NCI-H128 (cell line): ENCODE measurements at regions not wholly inside any gene's neighbourhood (a gene's known extent, or its start where the extent isn't known, plus 50 kb on each side); places are given as distances from the start of the nearest gene placed in this dataset.

Experiments used
- DNase-seq: peaks from one replicate; lab custom pipeline; 2025; ENCODE audit not compliant: unreplicated experiment; lab: John Stamatoyannopoulos, UW

- DNase-seq = no peak
Observed at GRCh38 chr3:76402926-76403325, 617.6 kb upstream of the ZNF717 start.

- no peak for DNase-seq
Observed at GRCh38 chr3:76403556-76403955, 618.2 kb upstream of the ZNF717 start.

GRCh38 chr3:76405196-76405595 lies 619.8 kb upstream of the ZNF717 start:
- no peak for DNase-seq

DNA sequence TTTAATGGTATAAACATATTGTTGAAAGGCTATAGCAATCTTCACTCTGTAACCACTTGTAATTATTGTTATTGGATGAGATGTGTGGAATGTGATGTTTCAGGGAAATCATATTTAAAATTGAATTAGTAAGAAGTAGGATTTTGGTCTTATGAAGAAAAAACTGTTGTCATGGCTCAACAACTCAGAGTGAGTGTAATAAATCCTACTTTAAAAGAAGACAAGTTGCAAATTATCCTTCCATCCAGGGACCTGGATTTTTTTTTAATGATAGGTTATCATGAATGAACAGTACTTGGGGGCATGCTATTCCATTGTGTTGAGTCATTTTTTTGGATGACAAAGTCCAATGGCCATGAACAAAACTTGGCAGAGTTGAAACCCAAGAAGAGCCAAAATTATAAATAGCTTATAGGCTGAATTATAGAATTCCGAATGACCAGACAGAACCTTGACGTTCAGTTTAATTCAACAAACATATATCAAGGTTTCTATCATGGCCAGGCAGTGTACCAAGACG lies 625.5 kb upstream of the ZNF717 start:
- no peak for DNase-seq

DNA sequence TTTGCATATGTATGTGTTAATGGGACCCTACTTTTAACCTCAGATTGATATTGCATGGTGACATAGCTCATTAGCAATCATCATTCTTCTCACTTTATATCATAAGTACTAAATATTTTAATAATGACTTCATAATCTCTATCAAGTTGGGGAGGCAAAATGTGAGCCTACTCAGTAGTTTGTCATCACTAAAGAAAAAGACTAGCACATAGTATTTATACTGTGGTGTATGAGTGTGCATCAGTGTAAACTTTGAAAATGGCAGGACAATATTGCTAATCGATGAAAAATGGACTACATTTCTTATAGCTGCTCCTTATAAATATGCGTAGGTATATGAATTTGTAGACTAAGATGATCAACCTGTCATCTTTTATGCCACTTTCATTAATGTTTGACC lies 624.5 kb upstream of the ROBO2 start:
- no peak for DNase-seq

- no peak for DNase-seq
Observed at GRCh38 chr3:76429581-76430177, 610.2 kb upstream of the ROBO2 start.

DNA sequence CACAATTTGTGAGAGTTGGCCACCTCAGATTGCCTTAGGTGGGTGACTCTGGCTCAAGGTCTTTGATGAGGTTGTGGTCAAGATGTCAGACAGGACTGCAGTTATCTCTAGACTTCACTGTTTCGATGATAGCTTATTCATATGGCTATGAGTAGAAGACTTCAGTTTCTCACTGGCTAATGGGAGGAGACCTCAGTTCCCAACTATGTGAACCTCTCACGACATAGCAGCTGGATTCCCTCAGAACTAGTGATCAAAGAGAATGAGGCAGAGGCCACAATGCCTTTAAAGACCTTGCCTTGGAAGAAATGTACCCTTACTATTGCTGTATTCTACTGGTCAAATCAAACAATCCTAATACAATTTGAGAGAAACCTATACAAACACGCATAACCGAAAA lies 607.5 kb upstream of the ROBO2 start:
- DNase-seq = no peak

DNA sequence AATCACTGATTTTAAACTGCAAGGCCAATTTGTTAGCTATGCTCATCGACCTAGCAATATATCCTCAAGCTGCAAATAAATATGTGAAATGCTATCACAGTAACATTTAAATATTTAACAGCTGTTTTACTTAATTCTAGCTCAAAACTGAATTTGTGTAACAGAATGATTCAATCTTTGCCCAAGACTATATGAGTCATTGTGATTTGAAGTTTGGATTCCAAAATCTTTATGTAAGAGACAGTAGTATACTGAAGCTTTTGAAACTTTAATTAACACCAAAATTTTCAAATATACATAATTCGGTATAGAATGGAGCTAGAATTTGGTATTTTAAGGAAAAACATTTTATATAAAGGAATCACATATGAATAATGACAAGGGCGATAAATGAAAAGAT lies 603.0 kb upstream of the ROBO2 start:
- DNase-seq = no peak

DNA sequence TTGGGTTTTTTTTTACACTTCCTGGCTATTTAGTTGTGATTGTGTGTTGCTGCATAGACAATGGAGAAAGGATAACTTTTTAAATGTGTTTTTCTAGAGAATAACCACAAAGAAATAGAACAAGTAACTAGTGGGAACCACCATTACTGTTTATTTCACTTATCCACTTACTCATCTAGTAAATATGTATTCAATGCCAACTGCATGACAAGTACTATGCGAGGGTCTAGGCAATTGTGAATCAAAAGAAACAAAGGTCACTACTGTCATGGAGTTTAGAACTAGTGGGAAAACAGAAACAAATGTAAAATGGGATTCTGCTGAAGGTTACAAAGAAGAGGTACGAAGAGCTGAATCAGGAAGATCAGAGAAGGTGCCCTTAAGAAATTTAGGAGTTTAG lies 600.9 kb upstream of the ROBO2 start:
- DNase-seq = no peak

GRCh38 chr3:76442374-76442915 lies 597.5 kb upstream of the ROBO2 start:
- DNase-seq = no peak

GRCh38 chr3:76456322-76456721 lies 583.6 kb upstream of the ROBO2 start:
- no peak for DNase-seq

DNA sequence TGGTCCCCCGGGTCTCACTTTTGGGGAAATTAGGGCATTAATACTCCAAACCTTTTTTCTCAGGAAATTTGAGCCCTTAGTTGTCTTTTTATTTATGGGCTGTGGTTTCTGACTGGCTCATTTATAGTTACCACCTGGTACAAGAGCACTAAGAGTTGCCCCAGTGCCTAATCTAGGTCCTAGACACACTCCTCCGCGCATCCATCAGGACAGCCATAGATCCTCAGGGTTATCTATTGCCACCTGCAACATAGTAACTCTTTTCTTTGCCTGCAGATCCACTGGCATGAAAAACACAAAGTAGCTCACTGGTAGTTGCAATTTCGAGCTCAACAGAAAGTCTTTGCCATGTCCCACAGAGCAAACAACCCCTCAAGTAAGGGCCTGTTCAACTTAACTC lies 576.4 kb upstream of the ROBO2 start:
- no peak for DNase-seq

GRCh38 chr3:76470285-76470684 lies 569.6 kb upstream of the ROBO2 start:
- DNase-seq = no peak

- no peak for DNase-seq
Observed at GRCh38 chr3:76474632-76475031, 565.3 kb upstream of the ROBO2 start.

GRCh38 chr3:76479161-76479650 lies 560.7 kb upstream of the ROBO2 start:
- DNase-seq = no peak

DNA sequence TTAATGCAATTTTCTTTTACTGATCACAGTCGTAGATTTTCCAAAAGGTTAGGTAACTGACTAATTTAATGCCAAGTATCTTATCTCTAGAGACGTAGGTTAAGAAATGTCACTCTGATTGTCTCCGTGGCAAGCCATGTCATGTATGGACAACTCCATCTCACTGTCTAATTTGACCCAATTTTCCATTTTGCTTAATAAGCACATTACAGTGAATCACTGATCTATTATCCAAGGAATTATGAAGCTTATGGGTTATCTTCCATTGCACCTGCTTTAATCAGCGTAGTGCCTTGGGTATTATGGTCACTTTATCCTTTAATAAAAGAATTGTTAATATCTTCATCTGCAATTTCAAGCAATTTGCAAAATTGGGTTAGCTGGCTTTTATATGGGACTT lies 557.4 kb upstream of the ROBO2 start:
- no peak for DNase-seq

GRCh38 chr3:76487446-76487845 lies 552.5 kb upstream of the ROBO2 start:
- DNase-seq = no peak

DNA sequence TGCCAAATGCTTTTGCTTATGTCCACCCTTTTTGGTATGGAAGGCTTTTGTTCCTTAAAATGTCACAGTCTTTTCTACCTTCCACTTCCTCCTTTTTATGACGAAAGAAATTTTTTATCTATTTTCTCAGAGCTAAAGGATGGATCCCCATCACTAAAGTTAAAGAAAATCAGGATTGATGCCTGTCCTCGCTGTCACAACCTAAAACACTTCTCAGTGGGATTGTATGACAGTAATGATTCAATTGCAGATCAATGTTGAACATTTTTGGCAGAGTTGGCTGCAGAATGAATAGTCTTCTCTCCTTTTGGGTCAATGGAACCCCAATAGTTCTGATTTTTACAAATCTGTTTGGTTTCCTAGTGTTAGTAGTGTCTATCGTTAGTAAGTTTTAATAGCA lies 549.8 kb upstream of the ROBO2 start:
- DNase-seq = no peak

- DNase-seq = no peak
Observed at GRCh38 chr3:76495216-76495615, 544.7 kb upstream of the ROBO2 start.

DNA sequence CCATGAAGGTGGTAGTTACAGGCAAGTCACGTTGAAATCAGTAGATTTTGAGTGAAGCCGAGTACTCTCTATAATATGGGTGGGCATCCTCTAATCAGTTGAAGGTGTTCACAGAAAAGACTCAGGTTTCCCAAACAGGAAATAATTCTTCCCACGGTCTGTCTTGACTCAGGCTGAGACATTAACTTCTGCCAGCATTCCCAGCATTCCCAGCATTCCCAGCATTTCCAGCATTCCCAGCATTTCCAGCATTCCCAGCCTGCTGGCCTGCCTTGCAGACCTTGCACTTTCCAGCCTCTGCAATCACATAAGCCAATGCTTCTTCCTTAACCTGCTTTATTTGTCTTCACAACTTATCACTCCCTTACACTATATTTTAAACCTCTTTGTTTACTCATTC lies 542.3 kb upstream of the ROBO2 start:
- no peak for DNase-seq

DNA sequence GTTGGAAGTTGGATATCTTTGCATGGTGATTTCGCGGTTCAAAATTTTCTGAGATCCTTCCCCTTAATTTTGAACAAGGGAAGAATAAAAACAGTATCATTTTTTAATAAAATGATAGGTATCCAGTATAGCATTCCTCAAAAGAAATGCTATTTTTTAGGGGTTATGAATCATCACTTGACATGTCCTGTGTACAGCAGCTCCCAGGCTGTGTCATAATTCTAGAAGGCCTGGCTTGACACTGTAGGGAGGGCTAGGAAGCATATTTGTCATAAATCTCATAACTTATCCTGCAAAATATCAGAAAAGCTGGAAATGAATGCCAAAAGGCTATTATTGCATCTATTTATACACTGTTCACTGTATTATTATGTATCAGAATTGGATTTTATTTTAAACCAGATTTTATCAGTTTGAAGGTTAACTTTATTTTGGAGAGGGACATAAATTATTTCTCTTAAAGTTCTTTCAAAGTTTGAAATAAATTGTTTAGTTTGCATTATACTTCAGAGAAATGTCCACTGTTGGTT lies 539.1 kb upstream of the ROBO2 start:
- DNase-seq = no peak

GRCh38 chr3:76501315-76501714 lies 538.6 kb upstream of the ROBO2 start:
- DNase-seq = no peak

DNA sequence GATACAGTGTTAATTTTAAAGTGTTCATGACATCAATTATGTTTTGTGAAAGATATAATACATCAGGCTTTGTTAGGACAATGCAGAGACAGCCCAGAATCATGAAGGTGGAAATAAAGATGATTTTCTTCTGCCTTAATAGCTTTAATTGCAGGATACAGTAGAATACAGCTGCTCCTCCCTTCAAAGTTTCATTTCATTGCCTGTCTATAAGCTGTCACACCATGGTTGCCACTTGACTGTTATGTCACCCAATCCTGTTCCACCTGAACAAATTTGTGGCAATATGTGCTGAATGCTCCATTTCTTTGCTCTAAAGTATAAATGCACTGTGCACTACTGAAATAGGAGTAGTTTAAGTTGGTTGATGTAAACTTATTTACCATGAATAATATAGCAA lies 537.8 kb upstream of the ROBO2 start:
- DNase-seq = no peak
